Gastrocnemius medialis (tissue), 4 donors: ENCODE measurements at regions not wholly inside any gene's neighbourhood (a gene's known extent, or its start where the extent isn't known, plus 50 kb on each side); places are given as distances from the start of the nearest gene placed in this dataset.
A peak's percentile ranks its signal among the peaks of the same experiment; 100 is the strongest.

ENCODE experiments used
- ATAC-seq, 2 donors: fragments of 150-250 bp; one replicate each; pipeline ENCODE4 v1.9.1; 2016
- DNase-seq, 2 donors: peaks; one replicate each; pipeline ENCODE4 v3.0.0-alpha.2; 2019
- H3K27ac ChIP-seq, 4 donors: fragments of 200-600 bp; sonication (generic); 1 replicate in 1 of 4; 2 replicates in 3 of 4; pipeline ENCODE4 v1.5.1; 2016 to 2018; ENCODE audit warnings: mild to moderate bottlenecking in 2 of 4, moderate library complexity in 1 of 4
- H3K27me3 ChIP-seq, 3 donors: fragments of 200-600 bp; sonication (generic) in 2 of 3; 1 replicate in 1 of 3; 2 replicates in 2 of 3; pipeline versions ENCODE4 v1.5.1 to v1.6.0; 2016 to 2019; ENCODE audit warnings: mild to moderate bottlenecking in 1 of 3, moderate library complexity in 1 of 3
- H3K36me3 ChIP-seq, 2 donors: fragments of 200-600 bp; sonication (generic) in 1 of 2; one replicate each; pipeline ENCODE4 v1.5.1; 2017 to 2018
- H3K4me1 ChIP-seq, 2 donors: fragments of 200-600 bp; sonication (generic) in 1 of 2; one replicate each; pipeline ENCODE4 v1.5.1; 2016 to 2017; ENCODE audit warnings: mild to moderate bottlenecking in 2 of 2
- H3K4me3 ChIP-seq, 4 donors: fragments of 200-600 bp; sonication (generic) in 3 of 4; 1 replicate in 1 of 4; 2 replicates in 3 of 4; pipeline ENCODE4 v1.5.1; 2016 to 2019; ENCODE audit warnings: mild to moderate bottlenecking in 2 of 4
- H3K9me3 ChIP-seq, 3 donors: fragments of 200-600 bp; sonication (generic) in 2 of 3; 1 replicate in 1 of 3; 2 replicates in 2 of 3; pipeline ENCODE4 v1.5.1; 2016 to 2019
- CTCF ChIP-seq, 5 experiments: fragments of 450-650 bp in 3 of 5; fragments of 200-600 bp in 2 of 5; sonication (generic) in 2 of 5; IDR thresholded peaks in 4 of 5; conservative IDR thresholded peaks in 1 of 5; 1 replicate in 4 of 5; 2 replicates in 1 of 5; pipeline ENCODE4 v1.5.1; 2016 to 2019; ENCODE audit warnings: antibody characterized with exemption in 5 of 5, mild to moderate bottlenecking in 3 of 5, moderate library complexity in 3 of 5
- POLR2A ChIP-seq, 2 donors: fragments of 450-650 bp; IDR thresholded peaks; one replicate each; pipeline ENCODE4 v1.6.1; 2017; ENCODE audit warnings: antibody characterized with exemption in 2 of 2, mild to moderate bottlenecking in 2 of 2, moderate library complexity in 2 of 2
- in situ Hi-C, 4 donors: fragments of 200-750 bp; cut with MboI; loops; one replicate each; pipeline versions ENCODE4 v1.15.0 to v1.8.0; 2017; ENCODE audit warnings: low sequenced_read_pairs in 4 of 4
- intact Hi-C: fragments of 100-400 bp; cut with DNase I; formaldehyde crosslinking; loops from one replicate; pipeline ENCODE4 v1.15.1; 2023; ENCODE audit warnings: low total_unique reads

GRCh38 chr11:19370100-19370861, 129.5 kb upstream of the E2F8 start:
- peak overlapping the region; percentile 13 to 65 (median 42) for H3K27ac ChIP-seq
- H3K4me3 ChIP-seq, result no peak overlapping the region
- DNase-seq (peak; percentile 67 to 81), ATAC-seq (peak; percentile 75 to 76)
- H3K4me1 ChIP-seq, result peaks cover 9 to 41% of the 10 kb centered on the region in 2 donors
- H3K9me3 ChIP-seq, result no peaks in the 10 kb centered on the region
- intact Hi-C loops (no loop called here), in situ Hi-C loops (no loop called here)
- H3K36me3 ChIP-seq, result no peaks in the 10 kb centered on the region
- no peak for TF ChIP-seq CTCF (IDR thresholded peaks at IDR 0.05 in 4 of 5, conservative IDR thresholded peaks at IDR 0.05 in 1 of 5)
- no peak for TF ChIP-seq POLR2A (IDR thresholded peaks at IDR 0.05)
- H3K27me3 ChIP-seq, result no peaks in the 10 kb centered on the region

GRCh38 chr11:19368726-19369375, 128.1 kb upstream of the E2F8 start:
- DNase-seq (no peak), ATAC-seq (no peak)
- in situ Hi-C loops (no loop called here), intact Hi-C loops (no loop called here)
- TF ChIP-seq POLR2A (IDR thresholded peaks at IDR 0.05) (no peak), CTCF (IDR thresholded peaks at IDR 0.05 in 4 of 5, conservative IDR thresholded peaks at IDR 0.05 in 1 of 5) (no peak)
- Histone ChIP-seq H3K9me3 (no peaks in the 10 kb centered on the region), H3K4me1 (peaks cover 9 to 41% of the 10 kb centered on the region in 2 donors), H3K27ac (peak overlapping the region in 1 of 4 donors; percentile 39), H3K27me3 (no peaks in the 10 kb centered on the region), H3K36me3 (no peaks in the 10 kb centered on the region), H3K4me3 (no peak overlapping the region)

- intact Hi-C loops, result no loop called here
- no peak for TF ChIP-seq POLR2A (IDR thresholded peaks at IDR 0.05)
- TF ChIP-seq CTCF (IDR thresholded peaks at IDR 0.05 in 4 of 5, conservative IDR thresholded peaks at IDR 0.05 in 1 of 5), result no peak
- DNase-seq (peak in 1 of 2 donors; percentile 55), ATAC-seq (peak; percentile 60 to 63)
- peaks cover 9 to 41% of the 10 kb centered on the region in 2 donors for H3K4me1 ChIP-seq
- no peaks in the 10 kb centered on the region for H3K9me3 ChIP-seq
- no peaks in the 10 kb centered on the region for H3K27me3 ChIP-seq
- H3K36me3 ChIP-seq, result no peaks in the 10 kb centered on the region
- in situ Hi-C loops, result no loop called here
- peak overlapping the region; percentile 39 to 62 (median 50) for H3K27ac ChIP-seq
- no peak overlapping the region for H3K4me3 ChIP-seq
Measured at GRCh38 chr11:19366992-19367709, 126.4 kb upstream of the E2F8 start.

- H3K27ac ChIP-seq, result peak overlapping the region; percentile 39 to 62 (median 50)
- intact Hi-C loops (no loop called here), in situ Hi-C loops (no loop called here)
- no peak for ATAC-seq
- no peaks in the 10 kb centered on the region for H3K36me3 ChIP-seq
- no peak for TF ChIP-seq POLR2A (IDR thresholded peaks at IDR 0.05)
- no peak for TF ChIP-seq CTCF (IDR thresholded peaks at IDR 0.05 in 4 of 5, conservative IDR thresholded peaks at IDR 0.05 in 1 of 5)
- DNase-seq, result no peak
- no peak overlapping the region for H3K4me3 ChIP-seq
- peaks cover 9 to 39% of the 10 kb centered on the region in 2 donors for H3K4me1 ChIP-seq
- no peaks in the 10 kb centered on the region for H3K9me3 ChIP-seq
- H3K27me3 ChIP-seq, result no peaks in the 10 kb centered on the region
Measured at GRCh38 chr11:19365743-19366410, 125.1 kb upstream of the E2F8 start.
